ENCODE measurements at regions not wholly inside any gene's neighbourhood (a gene's known extent, or its start where the extent isn't known, plus 50 kb on each side); places are given as distances from the start of the nearest gene placed in this dataset.
"Not testable (repeated sequence)": the region's sequence is repeated elsewhere in the genome, so short reads cannot be mapped to it uniquely, and the experiment has no call there.

GRCh38 chr4:114034189-114034588 is 54.7 kb upstream of the ARSJ start:
- Histone ChIP-seq H3K27me3 (ENCODE audit: control insufficient read depth, insufficient read depth, low read length) (no peaks in the 10 kb centered on the region), H3K36me3 (replicated peaks; ENCODE audit: control insufficient read depth, insufficient read depth, low read length) (no peaks in the 10 kb centered on the region)

GRCh38 chr4:114036426-114036825 is 57.0 kb upstream of the ARSJ start:
- Histone ChIP-seq H3K27me3 (ENCODE audit: control insufficient read depth, insufficient read depth, low read length) (no peaks in the 10 kb centered on the region), H3K4me3 (ENCODE audit: insufficient read depth, low read depth, low read length) (no peak overlapping the region), H3K36me3 (replicated peaks; ENCODE audit: control insufficient read depth, insufficient read depth, low read length) (no peaks in the 10 kb centered on the region)
- DNase-seq = no peak

More at GRCh38 chr4:114034189-114034588, 54.7 kb upstream of the ARSJ start:
- DNase-seq = no peak
- H3K4me3 ChIP-seq (ENCODE audit: insufficient read depth, low read depth, low read length) = no peak overlapping the region

- DNase-seq = no peak
- no peaks in the 10 kb centered on the region for H3K27me3 ChIP-seq (ENCODE audit: control insufficient read depth, insufficient read depth, low read length)
- no peak overlapping the region for H3K4me3 ChIP-seq (ENCODE audit: insufficient read depth, low read depth, low read length)
- no peaks in the 10 kb centered on the region for H3K36me3 ChIP-seq (replicated peaks; ENCODE audit: control insufficient read depth, insufficient read depth, low read length)
Measured at GRCh38 chr4:114036864-114037263, 57.4 kb upstream of the ARSJ start.

GRCh38 chr4:114037988-114038387 is 58.5 kb upstream of the ARSJ start:
- Histone ChIP-seq H3K27me3 (ENCODE audit: control insufficient read depth, insufficient read depth, low read length) (no peaks in the 10 kb centered on the region), H3K36me3 (replicated peaks; ENCODE audit: control insufficient read depth, insufficient read depth, low read length) (no peaks in the 10 kb centered on the region), H3K4me3 (ENCODE audit: insufficient read depth, low read depth, low read length) (no peak overlapping the region)
- no peak for DNase-seq

GRCh38 chr4:114038762-114039387 is 59.4 kb upstream of the ARSJ start:
- no peak overlapping the region for H3K4me3 ChIP-seq (ENCODE audit: insufficient read depth, low read depth, low read length)
- H3K36me3 ChIP-seq (replicated peaks; ENCODE audit: control insufficient read depth, insufficient read depth, low read length) = no peaks in the 10 kb centered on the region
- no peaks in the 10 kb centered on the region for H3K27me3 ChIP-seq (ENCODE audit: control insufficient read depth, insufficient read depth, low read length)
- DNase-seq = no peak

GRCh38 chr4:114040319-114041116 is 61.1 kb upstream of the ARSJ start:
- DNase-seq = no peak
- Histone ChIP-seq H3K4me3 (ENCODE audit: insufficient read depth, low read depth, low read length) (no peak overlapping the region), H3K36me3 (replicated peaks; ENCODE audit: control insufficient read depth, insufficient read depth, low read length) (no peaks in the 10 kb centered on the region), H3K27me3 (ENCODE audit: control insufficient read depth, insufficient read depth, low read length) (no peaks in the 10 kb centered on the region)

- Histone ChIP-seq H3K27me3 (ENCODE audit: control insufficient read depth, insufficient read depth, low read length) (no peaks in the 10 kb centered on the region), H3K4me3 (ENCODE audit: insufficient read depth, low read depth, low read length) (no peak overlapping the region), H3K36me3 (replicated peaks; ENCODE audit: control insufficient read depth, insufficient read depth, low read length) (no peaks in the 10 kb centered on the region)
- no peak for DNase-seq
Measured at GRCh38 chr4:114041117-114041475, 61.6 kb upstream of the ARSJ start.

GRCh38 chr4:114043116-114043515 is 63.7 kb upstream of the ARSJ start:
- no peaks in the 10 kb centered on the region for H3K27me3 ChIP-seq (ENCODE audit: control insufficient read depth, insufficient read depth, low read length)
- no peak for DNase-seq

GRCh38 chr4:114044351-114044750 is 64.9 kb upstream of the ARSJ start:
- DNase-seq; H3K27me3 ChIP-seq (ENCODE audit: control insufficient read depth, insufficient read depth, low read length); H3K4me3 ChIP-seq (ENCODE audit: insufficient read depth, low read depth, low read length); H3K36me3 ChIP-seq (replicated peaks; ENCODE audit: control insufficient read depth, insufficient read depth, low read length): not testable (repeated sequence)

More at GRCh38 chr4:114043116-114043515, 63.7 kb upstream of the ARSJ start:
- Histone ChIP-seq H3K36me3 (replicated peaks; ENCODE audit: control insufficient read depth, insufficient read depth, low read length) (no peaks in the 10 kb centered on the region), H3K4me3 (ENCODE audit: insufficient read depth, low read depth, low read length) (no peak overlapping the region)

- Histone ChIP-seq H3K4me3 (ENCODE audit: insufficient read depth, low read depth, low read length) (no peak overlapping the region), H3K27me3 (ENCODE audit: control insufficient read depth, insufficient read depth, low read length) (no peaks in the 10 kb centered on the region), H3K36me3 (replicated peaks; ENCODE audit: control insufficient read depth, insufficient read depth, low read length) (no peaks in the 10 kb centered on the region)
- no peak for DNase-seq
Measured at GRCh38 chr4:114046331-114046730, 66.9 kb upstream of the ARSJ start.

- H3K4me3 ChIP-seq (ENCODE audit: insufficient read depth, low read depth, low read length); DNase-seq; H3K27me3 ChIP-seq (ENCODE audit: control insufficient read depth, insufficient read depth, low read length); H3K36me3 ChIP-seq (replicated peaks; ENCODE audit: control insufficient read depth, insufficient read depth, low read length): not testable (repeated sequence)
Measured at GRCh38 chr4:114048154-114048553, 68.7 kb upstream of the ARSJ start.

GRCh38 chr4:114052227-114052626 is 72.8 kb upstream of the ARSJ start:
- H3K27me3 ChIP-seq (ENCODE audit: control insufficient read depth, insufficient read depth, low read length) = no peaks in the 10 kb centered on the region
- no peaks in the 10 kb centered on the region for H3K36me3 ChIP-seq (replicated peaks; ENCODE audit: control insufficient read depth, insufficient read depth, low read length)
- H3K4me3 ChIP-seq (ENCODE audit: insufficient read depth, low read depth, low read length) = no peak overlapping the region
- no peak for DNase-seq

- Histone ChIP-seq H3K4me3 (ENCODE audit: insufficient read depth, low read depth, low read length) (no peak overlapping the region), H3K27me3 (ENCODE audit: control insufficient read depth, insufficient read depth, low read length) (no peaks in the 10 kb centered on the region), H3K36me3 (replicated peaks; ENCODE audit: control insufficient read depth, insufficient read depth, low read length) (no peaks in the 10 kb centered on the region)
- no peak for DNase-seq
Measured at GRCh38 chr4:114056599-114056998, 77.2 kb upstream of the ARSJ start.

- no peak overlapping the region for H3K4me3 ChIP-seq (ENCODE audit: insufficient read depth, low read depth, low read length)
- no peak for DNase-seq
- no peaks in the 10 kb centered on the region for H3K27me3 ChIP-seq (ENCODE audit: control insufficient read depth, insufficient read depth, low read length)
- no peaks in the 10 kb centered on the region for H3K36me3 ChIP-seq (replicated peaks; ENCODE audit: control insufficient read depth, insufficient read depth, low read length)
Measured at GRCh38 chr4:114057746-114058145, 78.3 kb upstream of the ARSJ start.

GRCh38 chr4:114062499-114062898 is 83.1 kb upstream of the ARSJ start:
- no peaks in the 10 kb centered on the region for H3K27me3 ChIP-seq (ENCODE audit: control insufficient read depth, insufficient read depth, low read length)
- no peak overlapping the region for H3K4me3 ChIP-seq (ENCODE audit: insufficient read depth, low read depth, low read length)
- no peaks in the 10 kb centered on the region for H3K36me3 ChIP-seq (replicated peaks; ENCODE audit: control insufficient read depth, insufficient read depth, low read length)
- no peak for DNase-seq

Data from H7 (cell line).